HG03135 (cell line): ENCODE measurements at regions not wholly inside any gene's neighbourhood (a gene's known extent, or its start where the extent isn't known, plus 50 kb on each side); places are given as distances from the start of the nearest gene placed in this dataset.

Experiments used
- ATAC-seq: cut with Tn5 transposase; IDR thresholded peaks from one replicate; pipeline ENCODE4 v1.9.1; 2021; ENCODE audit warnings: mild to moderate bottlenecking, moderate library complexity; ENCODE audit not compliant: unreplicated experiment

GRCh38 chr18:42184685-42185477 is 229.8 kb downstream of the PIK3C3 start:
- no peak for ATAC-seq

- ATAC-seq = no peak
These were observed 230.5 kb downstream of the PIK3C3 start for GRCh38 chr18:42185486-42185885.

GRCh38 chr18:42187611-42188380 is 232.8 kb downstream of the PIK3C3 start:
- peak; percentile 61 for ATAC-seq

- no peak for ATAC-seq
These were observed 235.6 kb downstream of the PIK3C3 start for GRCh38 chr18:42190643-42191042.

DNA sequence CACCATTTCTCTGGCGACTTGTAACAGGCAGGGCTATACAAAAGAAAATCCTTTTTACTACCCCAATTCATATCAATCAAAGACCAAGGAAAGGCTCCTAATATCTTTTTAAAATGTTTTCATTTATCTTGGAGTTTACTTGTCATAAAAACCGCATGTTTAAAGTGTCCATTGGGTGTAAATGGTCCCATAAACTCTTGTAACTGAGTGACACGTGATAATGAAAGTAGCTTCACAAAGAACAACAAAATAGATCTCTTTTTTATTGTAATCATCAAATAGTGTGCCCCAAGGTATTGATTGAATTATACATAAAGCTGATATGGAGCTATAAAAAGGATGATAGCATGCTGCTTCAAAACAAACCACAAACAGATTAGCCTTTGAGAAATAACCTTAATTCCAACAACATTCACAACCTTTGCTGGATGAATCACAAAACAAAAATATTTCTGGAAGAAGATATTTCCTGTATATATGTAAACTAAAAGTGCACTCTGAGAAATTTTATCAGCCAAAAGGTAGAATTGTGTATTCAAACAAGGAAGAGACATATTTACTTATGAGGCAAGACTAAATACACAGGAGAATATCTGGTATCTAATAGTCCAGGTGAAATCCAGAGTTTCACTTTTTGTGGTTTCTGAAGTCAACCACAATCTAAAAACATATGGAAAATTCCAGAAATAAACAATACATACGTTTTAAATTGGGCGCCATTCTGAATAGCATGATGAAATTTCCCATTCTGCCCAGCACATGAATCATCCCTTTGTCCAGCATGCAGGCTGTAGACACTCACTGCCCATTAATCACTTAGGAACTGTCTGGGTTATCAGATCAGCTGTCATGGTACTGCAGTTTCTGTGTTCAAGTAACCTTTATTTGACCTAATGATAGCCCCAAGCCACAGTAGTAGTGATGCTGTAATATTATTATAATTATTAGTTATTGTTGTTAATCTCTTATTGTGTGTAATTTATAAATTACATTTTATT is 237.5 kb downstream of the PIK3C3 start:
- ATAC-seq = no peak

- no peak for ATAC-seq
These were observed 241.6 kb downstream of the PIK3C3 start for GRCh38 chr18:42196651-42197050.

DNA sequence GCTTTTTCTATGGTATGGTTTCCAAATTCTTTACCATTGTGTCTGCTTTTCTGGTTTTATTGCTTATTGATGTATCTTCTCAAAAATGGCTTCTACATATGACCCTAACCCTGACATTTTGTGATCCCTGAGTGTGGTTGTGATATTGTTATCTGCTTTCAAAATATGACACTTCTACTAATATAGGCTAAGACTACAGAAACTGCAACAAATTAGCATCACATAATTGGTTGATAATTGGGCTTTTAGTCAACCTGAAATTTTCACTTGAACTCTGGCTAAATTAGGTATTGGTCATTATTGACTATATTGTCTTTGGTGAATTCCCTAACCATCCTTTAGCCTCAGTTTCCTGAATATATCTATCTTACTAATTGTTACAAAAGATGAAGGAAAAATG is 246.1 kb downstream of the PIK3C3 start:
- ATAC-seq = no peak

DNA sequence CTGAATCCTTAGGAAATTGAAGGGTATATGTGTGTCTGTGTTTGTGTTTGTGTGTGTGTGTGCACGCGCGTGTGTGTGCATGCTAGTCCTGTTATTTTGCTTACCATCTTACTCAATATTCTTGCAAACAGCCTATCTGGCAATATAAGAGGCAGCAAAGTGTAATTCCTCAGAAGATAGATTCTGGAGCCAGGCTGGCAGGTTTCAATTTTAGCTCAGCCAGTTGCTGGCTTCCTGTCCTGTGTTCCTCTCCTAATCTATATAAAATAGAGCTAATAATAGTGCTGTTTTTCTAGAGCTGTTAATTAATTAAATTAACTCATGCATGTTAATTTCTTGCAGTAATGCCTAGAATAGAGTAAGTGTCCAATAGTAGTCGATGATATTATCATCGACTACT is 256.2 kb downstream of the PIK3C3 start:
- ATAC-seq = no peak

DNA sequence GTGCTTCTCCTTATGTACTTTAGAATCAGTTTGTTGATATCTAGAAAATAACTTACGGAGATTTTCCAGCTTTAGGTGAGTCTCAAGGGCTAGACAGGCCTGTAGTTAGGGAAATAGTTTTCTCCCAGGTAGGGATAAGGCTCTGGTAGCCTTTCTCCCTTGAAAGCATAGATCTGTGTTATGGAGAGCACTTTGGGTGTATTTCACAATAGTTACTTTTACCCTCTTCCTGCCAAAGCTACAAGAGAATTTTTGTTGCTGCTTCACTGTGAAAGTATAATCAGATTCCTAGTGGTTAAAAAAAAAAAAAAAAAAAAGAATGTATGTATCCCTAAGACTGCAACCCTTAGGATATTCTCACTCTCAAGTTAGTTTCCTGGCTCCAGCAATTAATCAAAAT is 267.5 kb downstream of the PIK3C3 start:
- no peak for ATAC-seq

DNA sequence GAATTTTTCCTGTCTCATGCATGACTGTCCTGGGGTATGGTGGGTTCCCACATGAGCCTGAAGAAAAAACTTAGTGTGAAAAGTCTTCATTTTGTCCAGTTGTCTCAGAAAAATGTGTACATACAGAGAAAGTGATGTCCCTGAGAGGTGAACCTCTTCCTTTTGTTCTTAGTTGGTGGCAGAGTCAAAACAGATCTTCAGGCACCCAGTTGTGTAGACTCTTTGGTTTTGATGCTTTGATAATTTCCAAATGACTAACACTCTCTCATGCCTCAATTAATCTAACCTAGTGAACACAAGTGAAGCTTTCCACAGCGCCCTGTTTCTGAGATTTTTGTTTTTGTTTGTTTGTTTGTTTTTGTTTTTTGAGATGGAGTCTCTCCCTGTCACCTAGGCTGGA is 273.5 kb downstream of the PIK3C3 start:
- no peak for ATAC-seq

- peak; percentile 99 for ATAC-seq
These were observed 274.5 kb downstream of the PIK3C3 start for GRCh38 chr18:42229211-42230210.

DNA sequence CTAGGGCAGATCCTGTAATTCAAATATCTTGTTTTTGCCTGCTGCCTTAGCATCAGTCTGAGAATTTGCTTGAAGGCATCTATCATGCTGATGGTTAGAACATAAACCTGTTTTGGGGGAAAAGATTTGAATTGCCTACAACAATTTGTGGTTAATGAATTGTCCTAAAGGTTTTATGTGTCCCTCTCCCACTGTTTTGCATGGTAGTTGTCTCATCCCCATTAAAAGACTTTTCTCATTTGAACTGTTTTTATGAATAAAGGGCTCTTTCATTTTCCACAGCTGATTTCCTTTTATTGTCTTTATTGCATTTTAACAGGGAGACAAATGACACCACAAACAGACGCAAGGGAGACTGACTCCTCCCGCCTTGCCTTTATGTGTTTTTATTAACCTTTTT is 275.6 kb downstream of the PIK3C3 start:
- no peak for ATAC-seq

DNA sequence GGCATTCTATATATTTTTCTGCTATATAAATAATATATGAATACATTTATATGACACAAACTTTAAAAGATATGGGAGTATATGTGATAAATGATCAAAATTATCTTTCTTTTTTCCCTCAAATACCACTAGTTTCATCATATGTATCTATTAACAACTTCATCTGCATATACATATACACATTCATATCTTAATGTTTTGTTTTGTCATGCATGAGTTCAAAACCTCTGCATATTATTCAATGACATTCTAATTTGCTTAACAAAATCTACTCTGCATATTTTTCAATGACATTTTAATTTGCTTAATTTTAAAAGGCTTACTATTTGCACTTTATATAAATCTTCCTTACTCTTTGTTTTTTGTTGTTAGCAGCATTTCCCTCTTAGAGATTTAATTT is 276.2 kb downstream of the PIK3C3 start:
- no peak for ATAC-seq

DNA sequence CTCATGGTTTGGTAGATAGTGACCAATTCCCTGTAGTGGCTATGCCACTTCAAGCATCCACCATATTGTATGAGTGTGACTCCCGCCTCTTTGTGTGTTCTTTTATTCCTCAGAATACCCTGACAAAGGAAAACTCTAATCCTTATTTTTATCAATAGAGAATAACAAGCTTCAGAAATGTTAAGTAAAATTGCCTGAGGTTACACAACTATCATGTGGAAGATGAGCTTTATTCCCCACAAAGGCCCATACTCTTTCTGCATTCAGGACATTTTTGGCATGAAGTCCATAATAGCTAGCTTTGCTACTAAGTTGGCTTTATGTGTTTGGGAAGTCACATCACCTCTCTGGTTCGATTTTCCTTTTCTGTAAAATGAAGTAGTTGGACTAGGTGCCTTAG is 276.8 kb downstream of the PIK3C3 start:
- ATAC-seq = no peak

GRCh38 chr18:42233908-42234307 is 278.9 kb downstream of the PIK3C3 start:
- no peak for ATAC-seq

GRCh38 chr18:42242758-42243157 is 287.7 kb downstream of the PIK3C3 start:
- ATAC-seq = no peak

GRCh38 chr18:42245137-42245536 is 290.1 kb downstream of the PIK3C3 start:
- no peak for ATAC-seq

GRCh38 chr18:42255908-42256765 is 301.1 kb downstream of the PIK3C3 start:
- no peak for ATAC-seq
